GM12873 (cell line): ENCODE measurements at regions not wholly inside any gene's neighbourhood (a gene's known extent, or its start where the extent isn't known, plus 50 kb on each side); places are given as distances from the start of the nearest gene placed in this dataset.

Experiments used
- TF ChIP-seq, protein P1 (sequence below): IDR thresholded peaks from 2 replicates; pipeline ENCODE4 v1.5.1; 2012; ENCODE audit warnings: low read depth, mild to moderate bottlenecking, moderate library complexity, low read length, control low read depth; ENCODE audit not compliant: insufficient read depth; ENCODE audit errors: missing control alignments

DNA sequence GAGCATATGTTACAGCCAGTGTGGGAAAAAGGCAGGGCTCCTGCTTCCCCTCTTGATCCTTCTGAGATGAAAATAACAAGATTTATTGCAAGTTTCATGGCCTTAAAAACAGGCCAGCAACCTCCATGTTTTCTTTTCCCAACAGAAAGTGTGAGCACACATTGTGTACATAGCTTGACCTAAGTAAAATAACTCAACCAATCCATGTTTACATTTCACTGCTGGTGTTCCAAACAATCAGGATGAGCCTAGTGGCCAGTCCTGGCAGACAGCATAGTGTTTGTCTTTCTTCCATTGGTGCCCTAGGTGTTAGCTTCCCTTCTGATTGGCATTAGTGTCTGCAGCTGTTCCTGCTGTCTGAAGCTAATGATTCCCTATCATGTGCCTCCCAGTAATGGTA lies 847.7 kb downstream of the EPHA3 start:
- TF ChIP-seq, protein P1, sequence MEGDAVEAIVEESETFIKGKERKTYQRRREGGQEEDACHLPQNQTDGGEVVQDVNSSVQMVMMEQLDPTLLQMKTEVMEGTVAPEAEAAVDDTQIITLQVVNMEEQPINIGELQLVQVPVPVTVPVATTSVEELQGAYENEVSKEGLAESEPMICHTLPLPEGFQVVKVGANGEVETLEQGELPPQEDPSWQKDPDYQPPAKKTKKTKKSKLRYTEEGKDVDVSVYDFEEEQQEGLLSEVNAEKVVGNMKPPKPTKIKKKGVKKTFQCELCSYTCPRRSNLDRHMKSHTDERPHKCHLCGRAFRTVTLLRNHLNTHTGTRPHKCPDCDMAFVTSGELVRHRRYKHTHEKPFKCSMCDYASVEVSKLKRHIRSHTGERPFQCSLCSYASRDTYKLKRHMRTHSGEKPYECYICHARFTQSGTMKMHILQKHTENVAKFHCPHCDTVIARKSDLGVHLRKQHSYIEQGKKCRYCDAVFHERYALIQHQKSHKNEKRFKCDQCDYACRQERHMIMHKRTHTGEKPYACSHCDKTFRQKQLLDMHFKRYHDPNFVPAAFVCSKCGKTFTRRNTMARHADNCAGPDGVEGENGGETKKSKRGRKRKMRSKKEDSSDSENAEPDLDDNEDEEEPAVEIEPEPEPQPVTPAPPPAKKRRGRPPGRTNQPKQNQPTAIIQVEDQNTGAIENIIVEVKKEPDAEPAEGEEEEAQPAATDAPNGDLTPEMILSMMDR = no peak

DNA sequence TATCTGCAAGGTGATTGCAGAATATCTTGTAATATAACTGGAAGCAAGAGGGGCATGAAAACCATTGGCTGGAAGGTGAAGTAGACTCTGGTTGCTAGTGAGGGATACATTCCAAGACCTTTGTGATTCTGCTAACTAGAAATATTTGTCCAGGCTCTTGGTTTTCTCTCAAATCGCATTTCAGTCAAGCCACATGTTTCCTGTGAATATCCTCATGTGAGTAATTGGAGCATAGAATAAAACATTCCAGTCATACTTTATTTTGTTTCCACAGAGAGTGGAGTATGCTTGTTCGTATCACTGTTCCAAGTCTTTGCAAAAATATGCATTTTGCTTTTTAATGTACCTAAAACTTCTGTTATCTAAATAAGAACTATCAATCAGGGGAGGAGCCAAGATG lies 850.0 kb downstream of the EPHA3 start:
- TF ChIP-seq, protein P1 = no peak

DNA sequence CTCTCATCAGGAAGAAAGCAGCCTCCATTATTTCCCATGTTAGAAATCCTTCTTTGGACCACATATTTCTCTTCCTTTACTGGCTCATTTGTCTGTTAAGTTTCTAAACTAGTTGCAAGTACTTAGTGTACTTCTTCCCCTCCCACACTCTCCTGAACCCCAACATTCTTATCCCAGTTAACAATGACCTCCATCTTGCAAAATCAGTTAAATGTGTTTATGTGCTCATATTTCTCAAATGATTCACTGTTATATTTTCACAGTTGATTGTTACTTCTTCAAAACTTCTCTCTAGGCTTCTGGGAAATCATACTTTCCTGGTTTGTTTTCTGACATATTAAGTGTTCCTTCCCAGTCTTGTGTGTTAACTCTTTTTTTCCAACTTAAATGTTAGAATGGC lies 856.9 kb downstream of the EPHA3 start:
- TF ChIP-seq, protein P1 = no peak

DNA sequence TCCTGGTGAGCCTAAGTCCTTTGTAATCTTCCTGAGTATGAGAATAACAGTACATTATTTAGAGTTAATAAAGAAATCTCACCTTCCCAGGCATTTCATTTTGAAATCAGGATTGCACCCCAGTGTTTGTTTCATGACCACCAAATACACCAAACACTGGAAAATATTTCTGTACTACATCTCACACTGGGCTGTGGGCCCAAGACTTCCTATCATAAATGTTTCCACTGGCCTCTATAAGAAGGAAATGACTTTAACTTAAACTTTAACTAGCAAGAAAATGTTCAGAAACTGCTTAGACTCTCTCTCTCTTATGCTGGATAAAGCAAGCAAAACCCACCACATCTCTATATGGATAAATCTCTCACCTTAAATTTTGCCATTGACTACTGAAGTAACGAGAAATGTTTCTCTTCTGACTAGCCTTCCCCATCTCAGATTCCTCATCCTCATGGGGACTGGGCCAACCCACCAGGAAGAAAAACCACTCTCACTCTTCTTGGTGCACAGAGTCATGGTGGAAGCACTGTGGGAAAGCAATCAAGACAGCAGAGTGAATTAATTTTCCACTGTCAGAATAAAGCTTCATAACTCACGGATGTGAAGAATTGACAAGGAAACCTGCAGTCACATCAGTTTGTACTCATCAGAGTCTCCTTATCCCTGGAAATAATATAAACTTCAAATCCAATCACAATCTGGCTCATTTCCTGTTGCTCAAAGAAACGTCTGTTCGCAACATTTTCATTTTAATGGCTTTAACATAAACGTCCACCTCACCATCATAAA lies 859.6 kb downstream of the EPHA3 start:
- TF ChIP-seq, protein P1 = no peak

DNA sequence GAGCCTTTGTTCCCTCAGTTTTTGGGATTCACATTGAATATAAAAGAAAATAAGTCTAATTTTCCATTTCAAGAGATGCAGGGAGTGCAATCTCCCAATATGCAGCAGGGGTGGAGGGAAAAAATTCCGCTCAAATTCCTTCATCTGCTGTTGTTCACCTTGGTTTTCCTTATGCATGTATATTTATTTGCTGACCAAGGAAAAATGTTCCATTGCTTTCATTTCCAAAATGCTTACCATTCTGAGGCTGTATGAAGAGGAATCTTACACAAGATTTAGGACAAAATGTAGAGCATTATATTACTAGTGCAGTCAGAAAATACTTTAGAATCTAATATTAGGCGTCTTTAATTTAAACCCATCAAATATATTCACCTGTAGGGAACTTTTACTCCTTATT lies 863.9 kb downstream of the EPHA3 start:
- TF ChIP-seq, protein P1 = no peak

DNA sequence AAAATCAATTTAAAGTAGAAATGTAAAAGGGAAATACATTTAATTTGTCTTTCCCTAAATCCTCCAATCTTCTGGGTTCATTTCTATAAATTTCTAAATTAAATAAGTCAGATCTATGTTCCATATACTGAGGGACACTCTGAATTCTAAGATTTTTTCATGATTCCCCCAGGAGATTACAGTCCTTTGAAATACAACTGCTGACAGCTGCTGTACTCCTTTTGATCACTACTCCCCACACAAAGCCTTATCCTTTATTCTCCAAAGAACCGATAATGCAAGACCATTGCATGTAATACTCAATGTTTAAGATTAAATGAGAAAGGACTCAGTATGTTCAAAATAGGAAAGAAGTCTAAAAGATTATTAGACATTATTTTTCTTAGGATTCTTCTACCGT lies 865.7 kb downstream of the EPHA3 start:
- TF ChIP-seq, protein P1 = no peak

DNA sequence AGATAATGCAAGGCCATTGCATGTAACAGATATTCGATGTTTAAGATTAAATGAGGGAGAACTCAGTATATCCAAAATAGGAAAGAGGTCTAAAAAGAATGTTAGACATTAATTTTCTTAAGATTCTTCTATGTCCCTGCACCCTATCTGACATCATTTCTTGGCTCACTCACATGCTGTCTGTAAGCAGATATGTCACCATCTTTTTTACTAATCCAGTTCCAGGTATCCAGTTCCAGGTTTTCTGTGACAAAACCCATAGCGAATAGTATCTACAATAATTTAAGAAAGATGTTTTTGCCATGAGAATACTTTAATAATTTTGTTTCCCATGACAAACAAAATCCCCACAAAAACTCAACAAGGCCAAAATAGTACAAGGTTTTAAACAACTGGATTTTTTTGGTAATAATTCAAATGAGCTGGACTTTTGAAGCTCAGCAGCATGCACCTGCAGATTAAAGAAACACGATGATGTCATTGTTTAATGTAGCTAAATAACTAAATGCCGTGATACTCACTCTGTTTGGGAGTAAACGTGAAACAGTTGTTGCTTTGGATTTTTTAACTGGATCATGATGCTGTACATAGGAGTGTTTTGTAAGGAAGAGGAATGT lies 867.6 kb downstream of the EPHA3 start:
- TF ChIP-seq, protein P1 = no peak
